ENCODE measurements at regions not wholly inside any gene's neighbourhood (a gene's known extent, or its start where the extent isn't known, plus 50 kb on each side); places are given as distances from the start of the nearest gene placed in this dataset.

- H3K9me3 ChIP-seq: no peaks in the 10 kb centered on the region
- no peak for TF ChIP-seq CTCF (IDR thresholded peaks at IDR 0.05)
- no peak for TF ChIP-seq POLR2A (IDR thresholded peaks at IDR 0.05)
- H3K36me3 ChIP-seq: no peaks in the 10 kb centered on the region
- H3K27ac ChIP-seq: no peak overlapping the region
- H3K27me3 ChIP-seq: no peaks in the 10 kb centered on the region
- no peak overlapping the region for H3K4me3 ChIP-seq
- no peaks in the 10 kb centered on the region for H3K4me1 ChIP-seq
- DNase-seq: no peak
These were observed 277.6 kb upstream of the STT3B start for GRCh38 chr3:31255007-31255581.

GRCh38 chr3:31262201-31262600 is 270.5 kb upstream of the STT3B start:
- no peaks in the 10 kb centered on the region for H3K36me3 ChIP-seq
- no peak for TF ChIP-seq CTCF (IDR thresholded peaks at IDR 0.05)
- no peak for TF ChIP-seq POLR2A (IDR thresholded peaks at IDR 0.05)
- no peak for DNase-seq
- no peak overlapping the region for H3K4me3 ChIP-seq
- no peaks in the 10 kb centered on the region for H3K27me3 ChIP-seq
- H3K27ac ChIP-seq: no peak overlapping the region
- no peaks in the 10 kb centered on the region for H3K9me3 ChIP-seq
- H3K4me1 ChIP-seq: no peaks in the 10 kb centered on the region

GRCh38 chr3:31263897-31264296 is 268.8 kb upstream of the STT3B start:
- no peak for DNase-seq
- TF ChIP-seq POLR2A (IDR thresholded peaks at IDR 0.05): no peak
- no peak for TF ChIP-seq CTCF (IDR thresholded peaks at IDR 0.05)
- Histone ChIP-seq H3K27ac (no peak overlapping the region), H3K27me3 (no peaks in the 10 kb centered on the region), H3K4me3 (no peak overlapping the region), H3K9me3 (no peaks in the 10 kb centered on the region), H3K36me3 (no peaks in the 10 kb centered on the region), H3K4me1 (no peaks in the 10 kb centered on the region)

- no peaks in the 10 kb centered on the region for H3K27me3 ChIP-seq
These were observed 266.9 kb upstream of the STT3B start for GRCh38 chr3:31265646-31266428.

GRCh38 chr3:31268868-31269267 is 263.9 kb upstream of the STT3B start:
- no peak for TF ChIP-seq POLR2A (IDR thresholded peaks at IDR 0.05)
- no peak for TF ChIP-seq CTCF (IDR thresholded peaks at IDR 0.05)
- no peak for DNase-seq

More at GRCh38 chr3:31265646-31266428, 266.9 kb upstream of the STT3B start:
- Histone ChIP-seq H3K9me3 (no peaks in the 10 kb centered on the region), H3K4me1 (no peaks in the 10 kb centered on the region), H3K4me3 (no peak overlapping the region), H3K27ac (no peak overlapping the region), H3K36me3 (no peaks in the 10 kb centered on the region)
- no peak for DNase-seq
- TF ChIP-seq CTCF (IDR thresholded peaks at IDR 0.05): no peak
- no peak for TF ChIP-seq POLR2A (IDR thresholded peaks at IDR 0.05)

More at GRCh38 chr3:31268868-31269267, 263.9 kb upstream of the STT3B start:
- no peaks in the 10 kb centered on the region for H3K4me1 ChIP-seq
- H3K27ac ChIP-seq: no peak overlapping the region
- H3K27me3 ChIP-seq: no peaks in the 10 kb centered on the region
- no peak overlapping the region for H3K4me3 ChIP-seq
- H3K9me3 ChIP-seq: no peaks in the 10 kb centered on the region
- no peaks in the 10 kb centered on the region for H3K36me3 ChIP-seq

All from Peyer's patch (tissue), 4 donors.